Fibroblast of lung (primary cell): ENCODE measurements at regions not wholly inside any gene's neighbourhood (a gene's known extent, or its start where the extent isn't known, plus 50 kb on each side); places are given as distances from the start of the nearest gene placed in this dataset.
"Not testable (repeated sequence)": the region's sequence is repeated elsewhere in the genome, so short reads cannot be mapped to it uniquely, and the experiment has no call there.

Experiments
- DNase-seq, 2 donors: peaks; one replicate each; pipeline versions ENCODE4 v3.0.0 to v3.0.0-alpha.2; 2010; ENCODE audit warnings: low read depth in 2 of 2
- H2AFZ ChIP-seq: 2 replicates; pipeline ENCODE4 v1.5.1; 2012; ENCODE audit warnings: low read length, control low read depth, inconsistent platforms
- H3K27ac ChIP-seq: 2 replicates; pipeline ENCODE4 v1.5.1; 2011; ENCODE audit warnings: low read length, control low read depth; ENCODE audit not compliant: insufficient read depth
- H3K27me3 ChIP-seq: 2 replicates; pipeline ENCODE4 v1.5.1; 2011; ENCODE audit warnings: mild to moderate bottlenecking, low read length; ENCODE audit not compliant: control insufficient read depth, insufficient read depth
- H3K36me3 ChIP-seq: 2 replicates; pipeline ENCODE4 v1.5.1; 2011; ENCODE audit warnings: low read length; ENCODE audit not compliant: control insufficient read depth, insufficient read depth
- H3K4me1 ChIP-seq: 2 replicates; pipeline ENCODE4 v1.5.1; 2011; ENCODE audit warnings: low read length; ENCODE audit not compliant: control insufficient read depth, insufficient read depth; ENCODE audit errors: extremely low read depth
- H3K4me2 ChIP-seq: 2 replicates; pipeline ENCODE4 v1.5.1; 2011; ENCODE audit warnings: low read length, control low read depth; ENCODE audit not compliant: insufficient read depth; ENCODE audit errors: extremely low read depth
- H3K4me3 ChIP-seq, 4 experiments: fragments of 200-600 bp in 1 of 4; sonication (generic) in 1 of 4; replicated peaks in 1 of 4; 2 replicates each; pipeline ENCODE4 v1.5.1; 2011 to 2016; ENCODE audit warnings: low read length in 4 of 4, low read depth in 3 of 4, mild to moderate bottlenecking in 3 of 4, control low read depth in 2 of 4, inconsistent platforms in 1 of 4, mixed read lengths in 1 of 4; ENCODE audit not compliant: insufficient read depth in 1 of 4; ENCODE audit errors: control extremely low read depth in 1 of 4
- H3K79me2 ChIP-seq: 2 replicates; pipeline ENCODE4 v1.5.1; 2012; ENCODE audit warnings: mild to moderate bottlenecking, low read length, inconsistent platforms; ENCODE audit not compliant: control insufficient read depth, insufficient read depth
- H3K9ac ChIP-seq: 2 replicates; pipeline ENCODE4 v1.5.1; 2011; ENCODE audit warnings: mild to moderate bottlenecking, low read length, control low read depth; ENCODE audit not compliant: insufficient read depth
- H3K9me3 ChIP-seq: 2 replicates; pipeline ENCODE4 v1.5.1; 2012; ENCODE audit warnings: low read depth, low read length; ENCODE audit not compliant: control insufficient read depth, insufficient read depth
- H4K20me1 ChIP-seq: 2 replicates; pipeline ENCODE4 v1.5.1; 2011; ENCODE audit warnings: low read length; ENCODE audit not compliant: control insufficient read depth, insufficient read depth; ENCODE audit errors: extremely low read depth

- H3K27ac ChIP-seq, DNase-seq, H3K9ac ChIP-seq, H3K4me1 ChIP-seq, H4K20me1 ChIP-seq, H3K4me2 ChIP-seq, H3K27me3 ChIP-seq, H3K9me3 ChIP-seq, H3K79me2 ChIP-seq, H3K4me3 ChIP-seq, H2AFZ ChIP-seq, H3K36me3 ChIP-seq: not testable (repeated sequence)
Measured at GRCh38 chr15:84505552-84505951, 95.3 kb upstream of the ZSCAN2 start.

GRCh38 chr15:84512324-84512723, 88.5 kb upstream of the ZSCAN2 start:
- H3K36me3 ChIP-seq, H3K79me2 ChIP-seq, DNase-seq, H3K4me2 ChIP-seq, H3K4me3 ChIP-seq, H4K20me1 ChIP-seq, H3K27me3 ChIP-seq, H3K4me1 ChIP-seq, H3K9me3 ChIP-seq, H3K9ac ChIP-seq, H2AFZ ChIP-seq, H3K27ac ChIP-seq: not testable (repeated sequence)

- H3K36me3 ChIP-seq, H3K9me3 ChIP-seq, H3K79me2 ChIP-seq, H3K4me1 ChIP-seq, H3K9ac ChIP-seq, DNase-seq, H2AFZ ChIP-seq, H4K20me1 ChIP-seq, H3K27ac ChIP-seq, H3K4me3 ChIP-seq, H3K27me3 ChIP-seq, H3K4me2 ChIP-seq: not testable (repeated sequence)
Measured at GRCh38 chr15:84516773-84517172, 84.0 kb upstream of the ZSCAN2 start.

- H3K27ac ChIP-seq, H3K36me3 ChIP-seq, H3K4me1 ChIP-seq, H3K9me3 ChIP-seq, H2AFZ ChIP-seq, H3K79me2 ChIP-seq, H3K4me2 ChIP-seq, H3K27me3 ChIP-seq, H4K20me1 ChIP-seq, H3K9ac ChIP-seq, DNase-seq, H3K4me3 ChIP-seq: not testable (repeated sequence)
Measured at GRCh38 chr15:84525491-84526344, 75.1 kb upstream of the ZSCAN2 start.

GRCh38 chr15:84530751-84531150, 70.1 kb upstream of the ZSCAN2 start:
- H3K4me2 ChIP-seq, DNase-seq, H2AFZ ChIP-seq, H3K36me3 ChIP-seq, H3K27me3 ChIP-seq, H3K4me3 ChIP-seq, H3K79me2 ChIP-seq, H3K9me3 ChIP-seq, H4K20me1 ChIP-seq, H3K4me1 ChIP-seq, H3K27ac ChIP-seq, H3K9ac ChIP-seq: not testable (repeated sequence)

GRCh38 chr15:84531223-84531622, 69.6 kb upstream of the ZSCAN2 start:
- not testable (repeated sequence) for H3K27ac ChIP-seq, H3K4me1 ChIP-seq, H3K79me2 ChIP-seq, H3K9ac ChIP-seq, H3K36me3 ChIP-seq, DNase-seq, H3K4me2 ChIP-seq, H3K27me3 ChIP-seq, H3K9me3 ChIP-seq, H4K20me1 ChIP-seq, H2AFZ ChIP-seq, H3K4me3 ChIP-seq
